GDM1 (cell line): ENCODE measurements at regions not wholly inside any gene's neighbourhood (a gene's known extent, or its start where the extent isn't known, plus 50 kb on each side); places are given as distances from the start of the nearest gene placed in this dataset.
A peak's percentile ranks its signal among the peaks of the same experiment; 100 is the strongest.
"Not testable (repeated sequence)": the region's sequence is repeated elsewhere in the genome, so short reads cannot be mapped to it uniquely, and the experiment has no call there.

Experiments used
- DNase-seq: peaks from one replicate; lab custom pipeline; 2025; lab: John Stamatoyannopoulos, UW

DNA sequence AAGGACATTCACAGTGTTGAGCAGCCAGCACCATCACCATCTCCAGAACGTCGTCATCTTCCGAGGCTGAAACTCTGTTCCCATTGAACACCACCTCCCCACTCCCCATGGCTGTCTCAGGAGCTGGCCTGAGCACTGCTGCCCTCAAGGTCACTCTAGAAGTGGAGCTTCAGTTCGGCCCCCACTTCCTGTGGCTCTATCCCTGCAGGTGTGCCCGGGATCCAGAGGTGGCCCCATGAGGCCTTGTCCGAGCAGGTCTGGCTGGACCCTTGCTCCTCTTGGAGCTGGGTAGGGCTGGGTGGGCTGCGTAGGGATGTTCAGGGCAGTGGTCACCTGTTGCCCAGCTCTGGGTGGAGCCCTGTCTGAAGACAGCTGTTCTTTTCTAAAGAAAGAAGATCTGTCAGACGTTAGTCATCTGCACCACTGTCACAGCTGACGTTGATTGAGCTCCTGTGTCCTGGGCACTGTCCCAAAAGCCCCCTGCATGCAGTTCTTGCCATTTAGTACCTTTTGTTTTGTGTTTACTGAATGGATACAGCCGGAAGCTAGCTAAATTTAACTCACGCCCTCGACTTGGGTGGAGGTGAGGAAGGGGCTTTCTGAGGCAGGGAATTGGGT is 75.5 kb upstream of the CLDN5 start:
- DNase-seq: no peak

DNA sequence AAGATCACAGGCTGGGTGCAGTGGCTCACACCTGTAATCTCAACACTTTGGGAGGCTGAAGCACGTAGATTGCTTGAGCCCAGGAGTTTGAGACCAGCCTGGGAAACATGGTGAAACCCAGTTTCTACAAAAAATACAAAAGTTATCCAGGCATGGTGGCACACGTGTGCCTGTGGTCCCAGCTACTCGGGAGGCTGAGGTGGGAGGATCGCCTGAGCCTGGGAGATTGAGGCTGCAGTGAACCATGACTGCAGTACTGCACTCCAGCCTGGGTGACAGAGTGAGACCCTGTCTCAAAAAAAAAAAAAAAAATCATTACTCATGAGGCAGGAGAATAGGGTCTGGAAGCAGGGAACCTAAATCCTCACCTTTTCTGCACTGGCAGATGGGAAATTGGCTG is 79.1 kb upstream of the CLDN5 start:
- not testable (repeated sequence) for DNase-seq

DNA sequence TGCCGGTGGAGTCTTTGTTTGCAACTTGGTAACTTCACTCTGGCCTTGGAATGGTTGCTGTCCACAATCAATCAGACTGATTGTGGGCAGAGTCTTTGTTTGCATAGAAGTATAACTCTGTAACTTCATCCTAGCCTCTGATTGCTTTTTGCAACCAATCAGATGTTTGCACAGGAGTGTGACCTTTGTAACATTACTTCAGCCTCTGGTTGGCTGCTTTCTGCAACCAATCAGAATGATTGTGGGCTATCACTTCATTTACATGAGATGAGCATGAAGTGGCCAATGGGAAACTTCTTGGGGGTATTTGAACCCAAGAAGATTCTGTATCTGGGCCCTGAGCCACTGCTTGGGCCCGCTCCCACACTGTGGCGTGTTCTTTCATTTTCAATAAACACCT is 79.6 kb upstream of the CLDN5 start:
- DNase-seq: no peak

DNA sequence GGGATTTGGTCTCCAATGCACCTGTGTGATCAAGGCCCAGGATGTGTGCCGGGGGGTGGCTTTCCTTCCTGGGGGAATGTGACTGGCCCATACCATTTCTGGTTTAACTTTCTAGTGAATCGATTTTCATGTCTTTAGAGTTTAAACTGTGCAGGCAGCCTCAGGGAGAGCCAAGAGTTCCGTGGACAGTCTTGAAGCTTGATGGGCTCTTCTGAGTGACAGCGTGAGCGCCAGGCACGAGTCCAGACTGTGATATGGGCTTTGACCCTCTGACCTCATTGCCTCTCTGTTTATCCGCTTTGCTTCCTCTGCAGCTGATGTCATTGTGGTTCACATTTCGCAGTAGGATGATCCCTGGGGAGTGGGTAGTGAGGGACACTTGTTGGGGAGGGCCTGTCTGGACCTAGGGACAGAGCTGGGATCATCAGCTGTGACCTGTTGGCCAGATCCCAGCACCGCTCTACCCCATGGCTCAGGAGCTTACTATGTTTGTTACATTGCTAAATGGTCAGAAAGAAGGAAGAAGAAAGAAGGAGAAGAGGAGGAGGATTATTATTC is 80.6 kb upstream of the CLDN5 start:
- DNase-seq: no peak

DNA sequence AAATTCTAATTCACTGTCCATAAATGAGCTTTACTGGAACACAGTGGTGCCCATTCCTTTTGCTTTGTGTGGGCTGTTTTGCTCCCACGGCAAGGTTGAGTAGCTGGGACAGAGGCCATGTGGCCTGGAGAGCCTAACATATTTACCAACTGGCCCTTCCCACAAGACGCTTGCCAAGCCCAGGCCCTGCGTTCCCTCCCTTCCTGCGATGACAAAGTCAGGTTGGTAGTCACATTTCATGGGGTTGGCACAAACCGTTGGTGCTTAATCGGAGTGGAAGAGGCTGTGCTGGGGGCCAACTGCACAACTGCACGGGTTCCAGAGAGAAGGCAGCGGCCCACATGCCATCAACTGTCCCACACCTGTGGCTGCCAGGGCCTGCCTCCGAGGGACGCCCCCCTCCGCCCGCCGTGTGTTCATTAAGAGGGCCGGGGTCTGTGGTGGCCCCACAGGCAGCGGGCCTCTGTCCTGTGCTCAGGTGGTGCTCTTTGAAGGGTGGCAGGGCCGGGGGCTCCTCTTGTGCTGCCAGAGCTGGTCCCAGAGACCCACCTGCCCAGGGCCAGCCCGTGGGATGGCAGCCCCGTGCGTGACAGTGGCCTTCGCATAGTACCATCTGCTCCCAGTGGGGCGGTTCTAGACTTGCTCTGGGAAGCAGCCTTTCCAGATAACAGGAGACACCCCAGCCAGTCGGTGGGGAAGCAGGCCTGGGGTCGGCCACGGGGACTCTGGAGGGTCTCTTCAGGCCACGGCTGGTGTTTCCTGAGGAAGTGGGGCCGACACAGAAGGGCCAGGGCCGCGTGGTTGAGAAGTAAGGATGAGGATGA is 81.5 kb upstream of the CLDN5 start:
- DNase-seq: no peak

DNA sequence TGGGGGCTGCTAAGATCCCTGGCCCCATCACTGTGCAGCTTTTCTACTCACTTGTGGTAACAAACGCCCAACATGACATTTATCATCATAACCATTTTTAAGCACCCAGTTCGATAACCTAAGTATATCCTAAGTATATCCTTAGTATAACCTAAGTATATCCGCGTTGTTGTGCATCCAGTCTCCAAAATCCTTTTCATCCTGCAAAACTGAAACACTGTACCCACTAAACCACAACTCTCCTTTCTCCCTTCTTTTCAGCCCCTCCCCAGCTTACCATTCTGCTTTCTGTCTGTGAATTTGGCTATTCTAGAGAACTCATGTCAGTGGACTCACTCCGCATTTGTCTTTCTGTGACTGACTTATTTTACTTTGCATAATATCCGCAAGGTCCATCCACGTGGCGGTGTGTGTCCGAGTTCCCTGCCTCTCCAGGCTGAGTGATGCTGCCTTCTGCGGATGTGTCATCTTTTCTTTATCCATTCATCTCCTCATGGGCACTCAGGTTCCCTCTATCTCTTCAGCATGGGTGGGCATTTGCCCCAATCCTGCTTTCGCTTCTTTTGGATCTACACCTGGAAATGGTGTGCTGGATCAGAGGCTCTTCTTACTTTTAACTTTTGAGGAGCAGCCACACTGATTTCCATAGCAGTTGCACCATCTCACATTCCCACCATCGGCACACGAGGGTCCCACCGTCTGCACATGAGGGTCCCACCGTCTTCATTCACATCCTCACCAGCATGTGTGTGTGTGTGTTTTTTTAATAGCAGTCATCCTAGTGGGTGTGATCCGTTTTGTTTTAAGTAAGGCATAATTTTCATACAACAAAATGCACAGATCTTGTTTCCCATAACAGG is 82.4 kb upstream of the CLDN5 start:
- DNase-seq: no peak

DNA sequence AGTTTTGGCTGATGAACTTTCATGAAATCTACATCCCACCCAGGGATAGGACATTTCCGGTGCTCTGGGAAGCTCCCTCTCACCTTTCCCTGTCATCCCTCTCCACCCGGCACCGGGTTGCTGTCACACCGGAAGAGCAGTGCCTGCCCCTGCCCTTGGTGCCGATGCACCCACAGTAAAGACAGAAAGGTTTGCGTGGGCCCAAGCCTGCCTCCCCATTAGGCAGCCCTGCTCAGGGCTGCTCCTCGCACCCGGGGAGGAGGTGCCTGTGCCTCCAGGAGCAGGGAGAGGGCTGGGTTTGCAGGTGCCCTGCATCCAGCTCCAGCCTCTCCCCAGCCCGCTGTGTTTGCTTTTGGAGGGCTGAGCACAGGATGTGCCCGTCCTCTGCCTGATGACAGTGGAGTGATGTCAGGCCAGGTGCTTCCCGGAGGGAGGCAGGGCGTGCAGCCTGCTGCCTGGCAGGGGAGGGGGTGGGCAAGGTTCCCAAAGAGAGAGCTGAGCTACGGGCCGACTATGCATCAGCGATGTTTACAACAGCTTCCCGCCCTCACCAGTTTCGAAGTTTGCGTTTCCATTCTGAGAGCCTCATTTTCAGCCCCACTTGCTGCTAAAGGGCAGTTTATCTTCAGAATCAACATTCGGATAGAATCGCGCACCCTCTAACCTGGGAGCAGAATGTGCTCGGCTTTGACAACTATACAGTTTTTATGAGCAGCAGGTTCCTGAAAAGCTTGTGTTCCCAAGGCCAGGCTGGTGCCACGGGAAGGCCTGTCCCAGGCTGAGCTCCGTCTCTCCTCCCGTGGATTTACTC is 83.2 kb upstream of the CLDN5 start:
- no peak for DNase-seq

DNA sequence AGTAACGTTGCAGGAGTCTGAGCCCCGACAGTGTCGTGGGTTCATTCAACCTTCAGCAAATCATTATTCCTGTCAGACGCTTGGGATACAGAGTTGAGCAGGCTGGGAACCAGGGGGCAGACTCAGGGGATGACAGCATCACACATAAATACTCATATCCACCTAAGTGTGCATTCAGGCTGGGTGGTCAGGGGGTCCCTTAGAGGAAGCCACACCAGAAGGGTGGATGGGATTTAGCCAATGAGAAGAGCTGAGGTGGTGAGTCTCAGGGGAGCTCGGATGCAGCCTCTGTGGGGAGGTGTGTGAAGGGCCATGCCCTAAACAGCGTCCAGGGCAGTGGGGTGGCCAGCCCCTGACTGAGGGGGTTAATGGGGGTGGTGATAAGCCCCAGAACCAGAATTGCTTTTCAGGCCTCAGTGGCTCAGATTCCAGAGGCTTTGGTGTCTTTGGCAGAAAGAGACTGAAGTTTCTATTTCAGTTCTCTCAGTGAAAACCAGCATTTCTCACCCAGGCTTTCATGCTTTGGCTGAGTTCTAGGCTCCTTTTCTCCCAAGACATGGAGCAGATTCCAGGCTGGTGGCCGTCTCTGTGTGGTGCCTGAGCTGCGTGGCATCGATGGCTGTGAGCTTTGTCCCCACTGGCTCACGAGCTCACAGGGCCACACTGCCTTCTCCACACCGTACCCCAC is 83.9 kb upstream of the CLDN5 start:
- DNase-seq: no peak

DNA sequence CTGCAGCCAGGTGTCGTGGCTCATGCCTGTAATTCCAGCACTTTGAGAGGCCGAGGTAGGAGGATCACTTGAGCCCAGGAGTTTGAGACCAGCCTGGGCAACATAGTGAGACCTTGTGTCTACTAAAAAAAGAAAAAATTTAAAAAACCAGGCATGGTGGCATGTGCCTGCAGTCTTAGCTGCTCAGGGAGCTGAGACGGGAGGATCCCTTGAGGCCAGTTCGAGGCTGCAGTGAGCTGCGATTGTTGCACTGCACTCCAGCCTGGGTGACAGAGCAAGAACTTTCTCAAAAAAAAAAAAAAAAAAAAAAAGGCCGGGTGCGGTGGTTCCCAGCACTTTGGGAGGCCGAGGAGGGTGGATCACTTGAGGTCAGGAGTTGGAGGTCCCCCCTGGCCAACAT is 85.5 kb upstream of the CLDN5 start:
- not testable (repeated sequence) for DNase-seq

DNA sequence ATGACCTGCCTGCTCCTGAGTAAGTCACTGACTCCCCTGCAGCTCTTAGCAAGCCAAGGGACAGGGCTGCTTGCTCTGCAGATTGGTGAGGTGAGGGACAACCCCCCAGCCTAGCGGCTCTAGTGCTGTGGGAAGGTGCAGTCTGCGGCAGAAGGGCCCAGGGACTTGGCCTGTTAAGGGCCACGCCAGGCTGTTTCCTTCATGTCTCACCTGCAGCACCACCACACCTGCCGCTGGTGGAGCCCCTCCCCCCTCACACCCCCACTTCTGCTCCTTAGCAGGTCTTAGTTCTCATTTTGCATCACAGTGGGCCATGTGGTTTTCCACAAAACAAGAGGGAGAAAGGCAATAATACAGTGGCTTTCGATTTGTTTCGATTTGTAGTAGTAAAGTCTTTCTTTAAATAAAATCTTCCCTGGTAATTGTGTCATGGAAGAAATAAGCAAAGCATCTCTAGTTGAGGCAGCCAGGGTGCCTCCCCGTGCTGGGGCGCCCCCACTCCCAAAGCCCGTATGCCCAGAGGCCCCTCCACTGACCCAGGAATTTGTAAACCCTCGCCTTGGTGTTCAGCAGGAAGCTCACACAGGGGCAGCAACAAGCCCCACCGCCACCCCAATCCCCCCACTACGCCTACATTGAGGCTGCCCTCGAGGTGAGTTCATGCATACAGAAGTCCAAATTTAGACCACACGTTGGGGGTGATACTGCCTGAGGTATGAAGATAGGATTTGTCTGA is 86.5 kb upstream of the CLDN5 start:
- DNase-seq: no peak

DNA sequence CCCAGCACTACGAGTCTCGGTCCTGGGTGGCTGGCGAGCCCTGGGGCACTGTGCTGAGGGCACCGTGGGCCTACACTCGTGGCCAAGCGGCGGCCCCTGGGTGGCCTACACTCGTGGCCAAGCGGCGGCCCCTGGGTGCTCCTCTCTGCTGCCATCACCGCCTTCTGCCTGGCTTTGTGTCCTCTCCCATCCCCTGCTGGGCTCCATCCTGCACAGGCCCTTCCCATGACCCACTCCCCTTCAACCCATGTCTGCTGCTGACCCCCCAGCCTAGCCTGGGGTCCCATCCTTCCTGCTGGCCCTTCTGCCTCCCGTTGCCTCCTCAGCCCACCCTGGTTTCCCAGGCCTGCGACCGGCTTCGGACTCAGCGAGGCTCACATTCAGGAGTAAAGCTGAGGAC is 87.4 kb upstream of the CLDN5 start:
- DNase-seq: no peak

DNA sequence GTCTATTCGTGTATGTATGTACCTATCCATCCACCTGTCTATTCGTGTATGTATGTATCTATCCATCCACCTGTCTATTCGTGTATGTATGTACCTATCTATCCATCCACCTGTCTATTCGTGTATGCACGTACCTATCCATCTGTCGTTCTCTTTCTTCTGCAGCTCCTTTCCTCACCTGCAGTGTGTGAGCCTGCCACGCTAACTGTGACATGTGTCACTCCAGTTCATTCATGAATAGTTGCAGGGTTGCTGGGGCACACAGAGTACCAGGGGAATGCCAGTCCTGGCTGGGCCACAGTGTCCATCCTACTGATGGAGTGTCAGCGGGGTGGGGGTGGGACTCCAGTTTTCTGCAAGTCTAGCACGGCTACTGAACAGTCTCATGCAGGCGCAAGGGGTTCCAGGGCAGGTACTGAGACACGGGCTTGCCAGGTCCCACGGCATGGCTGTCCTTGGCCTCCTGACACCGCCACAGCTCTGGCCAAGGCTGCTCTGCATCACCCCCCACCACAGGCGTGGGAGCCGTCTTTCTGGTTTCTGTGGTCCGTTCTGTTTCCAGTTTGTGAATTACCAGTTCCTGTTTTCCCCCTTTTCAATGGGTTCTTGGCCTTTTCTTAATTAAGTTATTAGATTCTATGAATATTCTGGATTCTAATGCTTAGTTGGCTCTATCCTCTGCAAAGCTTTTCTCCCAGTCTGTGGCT is 88.8 kb upstream of the CLDN5 start:
- DNase-seq: peak; percentile 67

DNA sequence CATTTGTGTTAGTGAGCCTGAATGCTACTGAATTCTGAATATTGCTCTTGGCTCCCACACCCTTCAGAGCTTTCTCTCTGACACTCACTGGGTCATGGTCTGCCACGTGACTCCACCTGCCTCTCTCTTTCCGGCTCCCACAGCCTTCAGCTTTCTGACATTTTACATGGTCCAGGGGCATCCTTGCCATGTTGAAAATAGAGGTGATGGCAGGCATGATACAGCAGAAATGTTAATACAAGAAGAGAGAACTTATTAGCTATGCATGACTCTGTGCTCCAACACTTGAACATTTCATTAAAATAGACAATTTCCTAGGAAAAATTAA is 90.3 kb upstream of the CLDN5 start:
- no peak for DNase-seq

DNA sequence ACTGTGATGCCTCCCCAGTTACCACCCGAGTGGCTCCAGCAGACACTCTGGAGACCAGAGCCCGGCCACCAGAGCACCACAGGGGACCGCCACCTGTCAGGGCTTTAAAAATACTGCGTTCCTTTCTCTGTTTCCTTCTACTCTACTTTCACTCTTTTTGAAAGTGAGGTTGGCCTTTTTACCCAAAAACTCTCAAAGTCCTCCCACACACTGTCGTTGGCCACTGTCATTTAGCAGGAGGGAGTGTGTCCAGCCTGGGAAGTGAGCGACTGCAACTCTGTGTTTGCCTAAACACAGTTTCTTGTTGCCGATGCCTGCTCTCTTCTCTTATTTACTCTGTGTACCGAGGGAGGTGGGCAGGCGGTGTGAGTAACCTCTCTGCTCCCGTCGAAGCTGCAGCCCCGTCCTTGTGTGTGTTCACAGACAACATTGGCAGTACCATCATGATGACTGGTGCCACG is 90.8 kb upstream of the CLDN5 start:
- DNase-seq: no peak

DNA sequence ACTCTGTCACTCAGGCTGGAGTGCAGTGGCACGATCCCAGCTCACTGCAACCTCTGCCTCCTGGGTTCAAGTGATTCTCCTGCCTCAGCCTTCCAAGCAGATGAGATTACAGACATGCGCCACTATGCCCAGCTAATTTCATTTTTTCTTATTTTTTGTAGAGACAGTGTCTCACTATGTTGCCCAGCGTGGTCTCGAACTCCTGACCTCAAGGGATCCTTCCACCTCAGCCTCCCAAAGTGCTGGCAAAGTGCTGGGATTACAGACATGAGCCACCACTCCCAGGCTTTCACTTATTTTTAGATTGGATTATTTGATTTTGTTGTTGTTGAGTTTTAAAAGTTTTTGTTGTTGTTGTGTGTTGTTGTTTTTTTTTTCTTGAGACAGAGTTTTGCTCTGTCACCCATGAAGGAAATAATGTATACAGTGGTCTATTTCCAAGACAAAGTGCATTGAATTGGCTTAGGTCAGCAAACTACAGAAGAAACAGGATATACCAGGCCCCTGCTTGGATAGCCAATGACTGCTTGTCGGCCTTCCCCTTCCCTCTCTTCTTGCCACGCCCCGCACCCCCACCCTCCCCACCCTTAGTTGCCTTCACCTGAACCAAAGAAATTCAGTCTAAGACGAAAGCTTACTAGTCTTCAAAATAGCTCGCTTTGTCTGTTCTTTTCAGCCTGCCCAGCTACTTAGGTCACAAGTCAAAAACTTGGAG is 91.8 kb upstream of the CLDN5 start:
- no peak for DNase-seq

DNA sequence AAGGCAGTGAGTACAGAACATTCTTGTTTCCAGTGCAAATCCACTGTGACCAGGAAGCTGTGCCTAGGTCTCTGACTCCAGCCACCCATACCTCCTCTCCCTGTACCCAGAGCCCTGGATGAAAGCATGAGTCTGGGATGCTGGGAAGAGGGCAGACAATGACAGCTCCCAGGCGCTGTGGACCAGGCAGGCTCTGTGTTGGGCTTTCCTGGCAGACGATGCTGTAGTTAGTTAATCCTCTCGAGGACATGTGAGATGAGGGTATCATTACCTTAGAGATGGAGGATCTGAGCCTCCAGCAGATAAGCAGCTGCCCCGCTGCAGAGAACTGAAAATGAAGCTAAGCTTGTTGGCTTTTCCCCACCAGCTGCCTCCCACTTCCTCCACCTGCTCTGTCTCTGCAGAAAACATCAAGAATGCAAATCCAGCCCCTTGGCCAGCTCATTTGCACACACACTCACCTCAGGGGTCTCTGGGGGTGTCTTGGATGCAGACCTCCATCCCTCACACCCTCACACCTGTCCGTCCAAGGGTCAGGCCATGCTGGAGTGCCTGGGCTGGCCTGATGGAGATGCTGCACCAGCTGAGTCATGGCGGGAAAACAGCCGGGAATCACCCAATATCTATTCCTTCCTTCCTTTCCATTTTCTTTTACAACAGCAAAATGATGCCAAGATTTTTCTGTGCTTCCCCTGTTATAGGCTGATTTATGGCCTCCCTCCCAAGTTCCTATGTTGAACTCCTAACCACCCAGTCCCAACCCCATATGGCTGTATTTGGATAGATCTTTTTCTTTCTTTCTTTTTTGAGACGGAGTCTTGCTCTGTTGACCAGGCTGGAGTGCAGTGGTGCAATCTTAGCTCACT is 94.9 kb upstream of the SEPTIN5 start:
- DNase-seq: no peak

DNA sequence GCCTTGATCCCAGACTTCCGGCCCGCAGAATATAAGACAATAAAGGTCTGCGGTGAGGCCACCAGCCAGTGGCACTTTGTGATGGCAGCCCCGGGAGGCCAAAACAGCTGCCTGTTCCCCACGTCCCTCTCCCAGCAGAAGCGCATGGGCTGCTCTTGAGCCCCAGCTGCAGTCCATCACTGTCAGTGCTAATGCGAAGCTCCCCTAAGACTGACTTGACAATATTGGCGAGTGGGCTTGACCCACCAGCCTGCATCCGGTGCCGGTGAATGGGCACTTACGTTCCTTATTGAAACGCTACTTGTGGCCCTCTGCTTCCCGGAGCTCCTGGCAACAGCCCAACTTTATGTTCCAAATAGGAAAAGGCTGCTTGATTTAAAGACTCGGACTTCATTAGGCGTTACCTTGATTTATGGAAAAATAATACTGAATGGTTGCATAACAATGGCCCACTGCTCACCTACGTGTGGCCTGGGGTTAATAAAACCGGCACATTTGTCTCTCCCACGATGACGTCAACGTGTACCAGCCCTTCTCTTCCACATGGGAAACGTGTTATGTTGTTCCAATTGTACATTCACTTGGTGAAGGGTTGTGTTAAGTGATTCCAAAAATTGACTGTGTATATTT is 93.4 kb upstream of the SEPTIN5 start:
- DNase-seq: no peak
